Upper lobe of left lung (tissue), 4 donors: ENCODE measurements at regions not wholly inside any gene's neighbourhood (a gene's known extent, or its start where the extent isn't known, plus 50 kb on each side); places are given as distances from the start of the nearest gene placed in this dataset.

Experiments
- CTCF ChIP-seq, 6 experiments: fragments of 450-650 bp in 4 of 6; fragments of 200-600 bp in 2 of 6; sonication (generic) in 2 of 6; IDR thresholded peaks; one replicate each; pipeline ENCODE4 v1.5.1; 2016 to 2019; ENCODE audit warnings: antibody characterized with exemption in 6 of 6
- POLR2A ChIP-seq, 4 donors: fragments of 450-650 bp; IDR thresholded peaks; one replicate each; pipeline ENCODE4 v1.5.1; 2016 to 2017; ENCODE audit warnings: antibody characterized with exemption in 4 of 4, mild to moderate bottlenecking in 2 of 4
- POLR2AphosphoS5 ChIP-seq, 2 donors: sonication (generic); formaldehyde crosslinking; IDR thresholded peaks; one replicate each; pipeline ENCODE4 v1.5.1; 2017; ENCODE audit warnings: antibody characterized with exemption in 2 of 2

- TF ChIP-seq CTCF (IDR thresholded peaks at IDR 0.05) = no peak
- no peak for TF ChIP-seq POLR2AphosphoS5 (IDR thresholded peaks at IDR 0.05)
- TF ChIP-seq POLR2A (IDR thresholded peaks at IDR 0.05) = no peak
Measured at GRCh38 chr4:149923736-149924135, 108.1 kb upstream of the IQCM start.
